ENCODE measurements at regions not wholly inside any gene's neighbourhood (a gene's known extent, or its start where the extent isn't known, plus 50 kb on each side); places are given as distances from the start of the nearest gene placed in this dataset.

- no peak for TF ChIP-seq CTCF (IDR thresholded peaks at IDR 0.05; ENCODE audit: extremely low read depth in 1 of 2, insufficient read depth in 1 of 2, low read depth in 1 of 2, low read length in 2 of 2)
- TF ChIP-seq, protein P1, sequence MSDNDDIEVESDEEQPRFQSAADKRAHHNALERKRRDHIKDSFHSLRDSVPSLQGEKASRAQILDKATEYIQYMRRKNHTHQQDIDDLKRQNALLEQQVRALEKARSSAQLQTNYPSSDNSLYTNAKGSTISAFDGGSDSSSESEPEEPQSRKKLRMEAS (IDR thresholded peaks at IDR 0.05; ENCODE audit: insufficient read depth, insufficient read length) = no peak
- no peak for TF ChIP-seq GATA2 (IDR thresholded peaks at IDR 0.05; ENCODE audit: insufficient read depth, insufficient read length, low read depth, low read length)
- TF ChIP-seq POLR2A (IDR thresholded peaks at IDR 0.05; ENCODE audit: low read depth, low read length) = no peak
Observed at GRCh38 chr13:34030782-34031181, 212.8 kb downstream of the RFC3 start.
